Chondrocyte (in vitro differentiated cells): ENCODE measurements at regions not wholly inside any gene's neighbourhood (a gene's known extent, or its start where the extent isn't known, plus 50 kb on each side); places are given as distances from the start of the nearest gene placed in this dataset.

ENCODE experiments used
- DNase-seq: peaks from one replicate; pipeline ENCODE4 v3.0.0; 2021; ENCODE audit warnings: mixed read lengths, low spot score
- H3K27ac Mint-ChIP-seq: one replicate; pipeline ENCODE4 v1.8.0; 2021; ENCODE audit warnings: mild to moderate bottlenecking, moderate library complexity, mixed read lengths; ENCODE audit not compliant: unreplicated experiment
- H3K27me3 Mint-ChIP-seq: 2 replicates; pipeline ENCODE4 v1.8.0; 2021; ENCODE audit warnings: low read depth, mixed read lengths
- H3K36me3 Mint-ChIP-seq: 2 replicates; pipeline ENCODE4 v1.8.0; 2021; ENCODE audit warnings: low read depth, mixed read lengths
- H3K4me1 Mint-ChIP-seq: 2 replicates; pipeline ENCODE4 v1.8.0; 2021; ENCODE audit warnings: low read depth, mild to moderate bottlenecking, mixed read lengths
- H3K4me3 Mint-ChIP-seq: one replicate; pipeline ENCODE4 v1.8.0; 2021; ENCODE audit warnings: mild to moderate bottlenecking, moderate library complexity, mixed read lengths; ENCODE audit not compliant: unreplicated experiment
- H3K9me3 Mint-ChIP-seq: 2 replicates; pipeline ENCODE4 v1.8.0; 2021; ENCODE audit warnings: low read depth, mixed read lengths
- CTCF ChIP-seq: fragments of 200-600 bp; sonication (generic); IDR thresholded peaks from 2 replicates; pipeline ENCODE4 v1.5.0; 2021; ENCODE audit warnings: antibody characterized with exemption, mild to moderate bottlenecking, moderate library complexity

- Mint-ChIP-seq H3K36me3 (no peaks in the 10 kb centered on the region), H3K4me3 (no peak overlapping the region), H3K9me3 (no peaks in the 10 kb centered on the region)
These were observed 148.5 kb downstream of the PHETA1 start for GRCh38 chr12:111220363-111220762.

DNA sequence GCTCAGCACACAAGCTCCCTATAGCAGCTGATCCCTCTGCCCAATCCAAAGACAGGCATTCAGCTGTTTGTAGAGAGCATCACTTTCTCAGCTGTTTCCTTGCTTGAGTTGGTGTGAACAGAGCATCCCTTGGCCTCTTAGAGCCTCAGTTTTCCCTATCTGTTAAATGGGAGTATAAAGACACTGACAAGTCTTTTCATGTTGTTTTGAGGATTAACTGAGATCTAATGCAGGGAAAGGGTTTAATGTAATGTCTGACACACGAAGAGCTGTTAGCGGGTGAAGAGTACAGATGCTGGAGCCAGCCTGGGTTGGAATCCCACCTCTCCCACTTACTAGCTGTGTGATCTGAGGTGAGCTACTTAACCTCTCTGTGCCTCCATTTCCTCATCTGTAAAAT lies 149.5 kb downstream of the PHETA1 start:
- Mint-ChIP-seq H3K36me3 (no peaks in the 10 kb centered on the region), H3K4me1 (no peaks in the 10 kb centered on the region), H3K27ac (no peak overlapping the region), H3K27me3 (peaks cover 35% of the 10 kb centered on the region), H3K4me3 (no peak overlapping the region), H3K9me3 (no peaks in the 10 kb centered on the region)
- no peak for DNase-seq
- TF ChIP-seq CTCF: no peak

More at GRCh38 chr12:111220363-111220762, 148.5 kb downstream of the PHETA1 start:
- no peaks in the 10 kb centered on the region for H3K4me1 Mint-ChIP-seq
- TF ChIP-seq CTCF: no peak
- no peak overlapping the region for H3K27ac Mint-ChIP-seq
- peaks cover 29% of the 10 kb centered on the region for H3K27me3 Mint-ChIP-seq
- DNase-seq: no peak

GRCh38 chr12:111218499-111218898 lies 150.4 kb downstream of the PHETA1 start:
- Mint-ChIP-seq H3K4me1 (no peaks in the 10 kb centered on the region), H3K9me3 (no peaks in the 10 kb centered on the region), H3K27ac (no peak overlapping the region), H3K4me3 (no peak overlapping the region), H3K36me3 (no peaks in the 10 kb centered on the region), H3K27me3 (peaks cover 34% of the 10 kb centered on the region)
- no peak for DNase-seq
- no peak for TF ChIP-seq CTCF

DNA sequence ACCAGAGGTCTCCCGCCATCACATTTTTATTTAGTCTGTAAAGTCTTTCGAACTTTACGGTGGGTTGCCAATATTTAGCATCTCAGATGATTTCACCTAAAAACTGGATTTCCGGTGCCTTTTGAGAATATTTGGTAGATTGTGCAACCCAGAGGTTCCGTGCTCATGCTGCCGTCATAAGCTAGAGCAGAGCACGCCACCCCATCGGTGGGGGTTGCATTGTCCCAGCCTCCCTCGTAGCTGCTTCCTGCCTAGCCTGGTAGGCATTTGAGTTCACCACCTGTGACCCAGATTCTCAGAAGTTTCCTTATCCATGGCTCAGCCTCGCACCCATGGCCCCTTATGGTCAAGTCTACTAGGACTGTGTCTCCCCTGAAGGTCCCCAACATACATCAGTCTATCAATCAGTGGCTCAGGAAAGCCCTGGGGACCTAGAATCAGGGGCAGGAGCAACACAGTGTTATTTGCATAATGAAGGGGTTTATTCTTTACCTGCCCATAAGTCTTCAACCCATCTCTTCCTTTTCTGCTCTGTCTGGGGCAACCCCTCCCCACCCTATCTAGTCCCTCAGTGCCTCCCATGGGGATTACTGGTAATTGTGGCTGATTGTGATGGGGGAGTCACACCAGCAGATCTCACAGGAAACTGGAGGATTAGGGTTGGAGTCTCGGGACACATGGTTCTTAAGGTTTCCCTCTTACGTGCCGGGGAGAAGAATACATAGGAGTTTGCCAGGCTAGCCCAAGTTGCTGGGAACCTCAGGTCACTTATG lies 152.3 kb downstream of the PHETA1 start:
- TF ChIP-seq CTCF: no peak
- DNase-seq: no peak
- H3K9me3 Mint-ChIP-seq: no peaks in the 10 kb centered on the region
- peaks cover 43% of the 10 kb centered on the region for H3K27me3 Mint-ChIP-seq
- H3K4me3 Mint-ChIP-seq: no peak overlapping the region
- no peak overlapping the region for H3K27ac Mint-ChIP-seq
- no peaks in the 10 kb centered on the region for H3K36me3 Mint-ChIP-seq
- H3K4me1 Mint-ChIP-seq: no peaks in the 10 kb centered on the region

DNA sequence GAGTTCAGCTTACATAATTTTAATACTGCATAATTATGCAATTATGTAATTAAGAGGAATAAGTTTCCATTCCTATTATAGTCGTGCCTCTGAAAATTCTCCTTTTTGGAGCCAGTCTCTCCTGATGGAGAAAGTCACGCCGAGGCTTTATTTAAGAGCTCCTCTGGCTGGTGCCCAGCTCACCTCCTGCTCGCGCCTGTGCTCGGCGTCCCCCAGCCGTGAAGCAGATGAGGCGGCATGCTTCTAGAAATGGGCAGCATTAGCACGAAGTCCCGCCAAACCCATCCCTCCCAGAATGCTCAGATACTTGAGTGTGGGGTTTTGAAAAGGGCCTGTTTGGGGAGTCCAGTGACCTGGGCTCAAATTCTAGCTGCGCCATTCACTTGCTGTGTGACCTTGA lies 153.0 kb downstream of the PHETA1 start:
- H3K9me3 Mint-ChIP-seq: no peaks in the 10 kb centered on the region
- H3K27ac Mint-ChIP-seq: no peak overlapping the region
- H3K36me3 Mint-ChIP-seq: no peaks in the 10 kb centered on the region
- H3K4me1 Mint-ChIP-seq: no peaks in the 10 kb centered on the region
- no peak overlapping the region for H3K4me3 Mint-ChIP-seq
- H3K27me3 Mint-ChIP-seq: peaks cover 47% of the 10 kb centered on the region
- no peak for TF ChIP-seq CTCF
- no peak for DNase-seq
